IPS DF 6.9 (cell line): ENCODE measurements at regions not wholly inside any gene's neighbourhood (a gene's known extent, or its start where the extent isn't known, plus 50 kb on each side); places are given as distances from the start of the nearest gene placed in this dataset.

Source experiments
- DNase-seq: peaks from one replicate; pipeline ENCODE4 v3.0.0-alpha.2; 2013; ENCODE audit warnings: low read depth, low spot score
- H3K27ac ChIP-seq: one replicate; pipeline ENCODE4 v1.5.1; 2013; ENCODE audit warnings: low read length, control low read depth
- H3K27me3 ChIP-seq: 2 replicates; pipeline ENCODE4 v1.6.1; 2013; ENCODE audit warnings: mild to moderate bottlenecking, low read length; ENCODE audit not compliant: control insufficient read depth, insufficient read depth
- H3K36me3 ChIP-seq: 2 replicates; pipeline ENCODE4 v1.6.1; 2013; ENCODE audit warnings: low read length; ENCODE audit not compliant: control insufficient read depth, insufficient read depth
- H3K4me1 ChIP-seq: 2 replicates; pipeline ENCODE4 v1.6.1; 2013; ENCODE audit warnings: low read length; ENCODE audit not compliant: control insufficient read depth, insufficient read depth
- H3K4me3 ChIP-seq: 2 replicates; pipeline ENCODE4 v1.5.1; 2013; ENCODE audit warnings: mild to moderate bottlenecking, low read length
- H3K9me3 ChIP-seq: 2 replicates; pipeline ENCODE4 v1.6.1; 2013; ENCODE audit warnings: low read length, inconsistent platforms; ENCODE audit not compliant: control insufficient read depth, insufficient read depth
- whole genome bisulfite sequencing: extraction: QIAGEN DNeasy Blood & Tissue Kit; methylation state at CpG from one replicate; pipeline ENCODE4 v1.1.7; 2013; ENCODE audit warnings: mixed read lengths, missing lambda C conversion rate; ENCODE audit not compliant: insufficient read length, insufficient coverage; 5-methylcytosine and 5-hydroxymethylcytosine counted together

DNA sequence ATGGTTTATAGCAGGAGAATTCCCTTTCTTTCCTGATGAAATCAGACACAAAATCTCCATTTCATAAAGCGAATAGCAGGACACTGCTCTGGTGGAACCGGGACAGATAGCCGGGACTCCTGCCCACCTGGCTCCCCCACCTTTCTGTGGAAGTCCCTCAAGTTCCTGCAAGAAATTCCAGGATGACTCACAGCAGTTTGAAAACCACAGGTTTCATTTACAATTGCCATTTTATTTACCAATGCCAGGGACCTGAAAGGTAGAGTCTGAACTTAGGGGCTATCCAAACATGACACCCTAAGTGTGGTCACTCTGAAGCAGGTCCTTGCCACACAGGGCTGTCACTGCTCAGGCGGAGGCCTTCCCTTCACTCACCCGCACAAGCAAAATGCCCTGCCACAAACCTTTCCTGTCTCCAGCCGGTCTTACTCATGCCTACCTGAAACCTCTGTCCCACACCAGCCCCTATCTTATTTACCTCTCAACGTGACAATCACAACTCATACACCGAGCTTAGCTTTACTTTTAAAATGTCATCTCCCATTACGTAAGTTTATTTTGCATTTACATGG, 63.3 kb upstream of the TAF1L start:
- H3K27me3 ChIP-seq: no peaks in the 10 kb centered on the region
- DNase-seq: no peak
- H3K27ac ChIP-seq: no peak overlapping the region
- WGBS: no CpG with 5 or more reads among the region's 9 CpGs
- H3K9me3 ChIP-seq: no peaks in the 10 kb centered on the region
- H3K4me1 ChIP-seq: no peaks in the 10 kb centered on the region
- no peaks in the 10 kb centered on the region for H3K36me3 ChIP-seq
- no peak overlapping the region for H3K4me3 ChIP-seq

DNA sequence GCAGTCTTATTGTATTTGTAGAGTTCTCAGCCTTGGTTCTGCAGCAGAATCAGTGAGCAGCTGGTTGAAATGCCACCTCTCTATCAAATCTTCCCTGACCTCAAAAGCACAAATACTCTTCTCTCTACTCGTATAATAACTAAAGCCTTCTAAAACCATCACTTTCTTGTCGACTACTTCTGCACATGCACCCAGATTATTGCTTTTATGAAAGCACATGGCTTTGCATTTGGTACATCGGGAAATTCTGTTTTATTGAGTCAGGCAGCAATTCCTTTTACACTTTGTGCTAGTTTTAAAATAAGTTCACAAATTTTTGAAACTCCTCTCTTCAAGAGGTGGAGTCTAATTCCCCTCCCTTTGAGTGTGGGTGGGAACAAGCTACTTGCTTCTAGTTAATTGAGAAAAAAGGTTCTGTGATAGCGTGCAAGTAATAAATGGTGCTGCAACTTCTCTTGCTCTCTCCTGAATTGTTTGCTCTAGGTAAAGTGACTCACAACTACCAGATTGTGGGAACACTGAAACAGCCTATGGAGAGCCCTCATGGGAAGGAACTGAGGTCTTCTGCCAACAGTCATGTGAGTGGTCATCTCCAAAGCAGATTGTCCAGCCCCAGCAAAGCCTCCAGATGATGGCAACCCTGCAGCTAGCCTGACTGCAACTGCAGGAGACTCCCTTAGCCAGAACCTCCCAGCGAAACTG, 66.0 kb upstream of the TAF1L start:
- no peaks in the 10 kb centered on the region for H3K36me3 ChIP-seq
- H3K4me3 ChIP-seq: no peak overlapping the region
- H3K4me1 ChIP-seq: no peaks in the 10 kb centered on the region
- WGBS: 100% methylated on average over 2 of the region's 5 CpGs
- no peak for DNase-seq
- no peaks in the 10 kb centered on the region for H3K27me3 ChIP-seq
- H3K27ac ChIP-seq: no peak overlapping the region
- no peaks in the 10 kb centered on the region for H3K9me3 ChIP-seq

DNA sequence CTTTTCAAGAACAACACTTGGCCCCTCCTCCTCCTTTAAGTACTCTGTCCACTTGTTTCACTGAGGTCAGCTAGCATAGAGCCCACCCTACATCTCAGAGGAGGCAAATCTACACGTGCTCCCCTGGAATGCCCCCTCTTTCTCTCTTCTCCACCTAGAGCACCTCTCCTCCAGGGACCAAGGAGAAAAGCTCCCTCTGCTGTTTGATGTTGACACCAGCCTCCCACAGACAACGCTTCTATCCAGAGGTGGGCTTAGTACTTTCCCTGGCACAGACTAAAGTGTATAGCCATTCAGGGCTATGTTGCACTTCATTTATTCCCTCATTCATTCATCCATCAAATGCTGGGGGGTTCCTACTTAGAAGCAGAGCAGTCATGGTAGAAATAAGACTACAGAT, 68.2 kb upstream of the TAF1L start:
- DNase-seq: peak; percentile 11
- Histone ChIP-seq H3K27ac (no peak overlapping the region), H3K4me3 (no peak overlapping the region), H3K9me3 (no peaks in the 10 kb centered on the region), H3K27me3 (no peaks in the 10 kb centered on the region), H3K36me3 (no peaks in the 10 kb centered on the region), H3K4me1 (no peaks in the 10 kb centered on the region)
- WGBS: no CpG with 5 or more reads among the region's 2 CpGs

DNA sequence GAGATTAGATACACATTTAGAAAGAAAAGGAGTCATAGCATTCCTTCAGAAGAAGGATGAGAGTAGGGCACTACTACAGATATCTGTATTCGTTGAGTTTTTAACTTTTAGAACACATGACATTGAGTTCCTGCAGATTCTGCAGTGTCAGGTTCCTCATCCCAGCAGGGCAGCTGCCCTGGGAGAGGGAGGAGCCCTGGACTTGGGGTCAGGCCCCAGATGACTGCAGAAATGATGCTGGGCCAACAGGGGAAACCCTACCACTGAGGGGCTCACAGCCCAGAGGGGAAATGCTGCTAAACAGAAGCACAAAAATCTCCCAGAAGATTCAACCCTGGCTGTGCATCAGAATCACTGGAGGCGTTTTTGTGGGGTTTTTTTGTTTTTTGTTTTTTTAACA, 68.9 kb upstream of the TAF1L start:
- Histone ChIP-seq H3K27ac (no peak overlapping the region), H3K36me3 (no peaks in the 10 kb centered on the region), H3K4me1 (no peaks in the 10 kb centered on the region), H3K27me3 (no peaks in the 10 kb centered on the region), H3K9me3 (no peaks in the 10 kb centered on the region), H3K4me3 (no peak overlapping the region)
- DNase-seq: no peak
- no CpG with 5 or more reads among the region's 2 CpGs for WGBS

DNA sequence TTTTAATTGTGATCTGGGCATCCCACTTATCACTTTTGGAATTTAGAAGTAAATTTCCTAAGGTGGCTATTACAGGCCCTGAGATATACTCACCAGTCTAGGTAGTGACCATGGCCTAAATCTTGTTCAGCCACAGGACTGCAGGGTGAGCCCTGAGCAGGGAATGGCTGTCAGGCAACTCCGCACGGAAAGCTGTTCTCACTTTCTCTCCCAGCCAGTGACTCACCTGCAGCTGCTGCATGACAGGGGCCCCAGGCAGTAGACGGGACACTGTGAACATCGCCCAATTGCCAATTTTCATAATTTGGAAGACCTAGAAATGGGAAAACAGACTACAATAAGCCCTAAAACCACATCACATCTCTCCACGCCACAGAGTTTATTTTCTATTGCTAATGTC, 69.6 kb upstream of the TAF1L start:
- Histone ChIP-seq H3K27ac (no peak overlapping the region), H3K36me3 (no peaks in the 10 kb centered on the region), H3K4me3 (no peak overlapping the region), H3K9me3 (no peaks in the 10 kb centered on the region), H3K27me3 (no peaks in the 10 kb centered on the region), H3K4me1 (no peaks in the 10 kb centered on the region)
- no CpG with 5 or more reads among the region's 5 CpGs for WGBS
- DNase-seq: no peak

DNA sequence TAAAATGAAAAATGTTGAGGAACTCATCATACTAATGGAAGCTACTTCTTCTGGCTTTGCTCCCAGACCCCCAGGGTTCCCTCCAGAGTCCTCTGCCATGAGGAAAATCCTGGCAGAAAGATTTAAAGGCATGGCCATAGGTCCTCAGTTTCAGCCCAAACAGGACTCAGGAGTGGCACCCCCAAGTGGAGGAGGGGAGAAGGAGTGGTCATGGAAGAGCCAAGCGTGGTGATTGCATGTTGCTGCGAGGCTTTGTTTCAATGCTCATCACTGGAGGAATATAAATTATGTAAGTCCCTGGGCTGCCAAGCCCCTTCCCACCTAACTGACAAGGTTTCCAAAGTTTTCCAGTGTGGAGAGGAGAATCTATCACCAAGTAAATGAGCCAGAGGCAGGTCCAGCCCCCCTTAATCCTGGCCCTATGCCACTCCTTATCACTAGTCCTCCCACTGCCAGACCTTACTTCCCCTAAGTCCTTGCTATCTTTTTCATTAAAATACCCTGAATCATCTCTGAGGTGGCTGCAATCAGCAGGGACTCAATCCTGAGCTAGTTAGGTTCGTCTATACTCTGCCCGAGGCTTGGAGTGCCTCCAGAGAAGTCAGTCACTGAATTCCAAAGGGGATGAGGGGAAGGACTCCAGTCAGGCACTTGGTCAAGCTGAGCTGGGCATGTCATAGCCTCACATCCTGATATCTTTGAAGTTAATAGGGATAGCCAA, 70.7 kb upstream of the TAF1L start:
- no peaks in the 10 kb centered on the region for H3K4me1 ChIP-seq
- H3K9me3 ChIP-seq: no peaks in the 10 kb centered on the region
- DNase-seq: peak; percentile 16
- H3K4me3 ChIP-seq: no peak overlapping the region
- H3K36me3 ChIP-seq: no peaks in the 10 kb centered on the region
- H3K27me3 ChIP-seq: no peaks in the 10 kb centered on the region
- no CpG with 5 or more reads among the region's 4 CpGs for WGBS
- H3K27ac ChIP-seq: no peak overlapping the region

DNA sequence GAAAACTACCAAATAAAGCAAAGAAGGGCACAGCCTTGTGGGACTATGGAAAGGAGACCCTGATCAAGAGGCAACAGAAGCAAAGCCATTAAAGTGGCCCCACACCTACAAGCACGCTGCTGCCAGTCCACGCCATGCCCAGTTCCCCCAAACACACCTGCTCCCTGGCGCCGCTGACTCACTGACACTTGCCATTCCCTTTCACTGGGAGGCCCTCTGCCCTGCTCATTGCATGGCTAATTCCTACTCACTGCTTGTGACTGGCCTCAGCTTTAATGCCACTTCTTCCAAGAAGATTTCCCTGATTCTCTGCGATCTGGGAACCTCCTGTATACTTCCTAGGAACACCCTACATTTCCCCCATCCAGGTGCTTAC, 71.2 kb upstream of the TAF1L start:
- Histone ChIP-seq H3K4me3 (no peak overlapping the region), H3K9me3 (no peaks in the 10 kb centered on the region), H3K4me1 (no peaks in the 10 kb centered on the region), H3K27ac (no peak overlapping the region), H3K27me3 (no peaks in the 10 kb centered on the region), H3K36me3 (no peaks in the 10 kb centered on the region)
- WGBS: no CpG with 5 or more reads among the region's 5 CpGs
- no peak for DNase-seq

DNA sequence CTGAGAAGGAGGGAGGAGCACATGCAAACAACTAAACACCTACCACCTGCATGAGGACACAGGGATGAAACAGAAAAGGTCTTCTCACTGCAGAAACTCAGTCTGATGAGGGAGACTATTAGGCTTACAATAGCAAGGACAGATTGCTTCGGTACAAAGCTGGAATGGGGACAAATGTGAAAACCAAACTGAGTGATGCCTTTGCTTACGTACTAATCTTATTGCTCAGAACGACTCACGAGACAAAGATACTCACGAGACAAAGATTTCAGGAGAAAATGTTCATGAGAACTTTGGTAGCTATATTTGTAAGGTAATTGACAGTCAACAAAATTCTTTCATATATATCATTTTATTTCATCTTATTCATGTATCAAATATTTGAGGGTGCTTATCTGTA, 71.9 kb upstream of the TAF1L start:
- H3K27ac ChIP-seq: no peak overlapping the region

DNA sequence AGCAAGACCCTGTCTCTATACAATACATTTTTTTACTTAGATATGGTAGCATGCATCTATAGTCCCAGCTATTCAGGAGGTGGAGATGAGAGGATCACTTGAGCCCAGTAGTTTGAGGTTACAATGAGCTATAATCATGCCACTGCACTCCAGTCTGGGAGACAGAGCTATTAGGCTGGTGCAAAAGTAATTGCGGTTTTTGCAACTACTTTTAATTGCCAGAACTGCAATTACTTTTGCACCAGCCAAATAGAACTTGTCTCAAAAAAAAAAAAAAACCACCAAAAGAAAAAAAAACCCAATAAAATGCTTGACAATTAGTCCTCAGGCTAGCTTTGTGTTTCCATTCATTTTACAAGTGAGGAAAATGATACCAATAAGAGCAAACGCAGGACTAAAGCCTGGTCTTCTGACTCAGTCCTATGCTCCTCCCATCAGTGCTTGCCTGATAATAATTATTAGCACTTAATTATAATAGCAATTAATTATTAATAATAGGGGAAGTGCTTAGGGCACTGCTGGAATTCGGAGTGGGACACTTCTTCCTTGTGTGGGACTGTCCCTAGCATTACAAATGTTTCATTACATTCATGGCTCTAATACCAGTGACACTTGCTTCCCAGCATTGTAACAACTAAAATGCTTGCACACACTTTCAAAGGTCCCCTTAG, 73.1 kb upstream of the TAF1L start:
- Histone ChIP-seq H3K27me3 (no peaks in the 10 kb centered on the region), H3K4me1 (no peaks in the 10 kb centered on the region), H3K9me3 (no peaks in the 10 kb centered on the region), H3K36me3 (no peaks in the 10 kb centered on the region), H3K4me3 (no peak overlapping the region), H3K27ac (no peak overlapping the region)
- no peak for DNase-seq
- no CpG with 5 or more reads among the region's 3 CpGs for WGBS

More for the DNA sequence above, 71.9 kb upstream of the TAF1L start:
- Histone ChIP-seq H3K4me1 (no peaks in the 10 kb centered on the region), H3K9me3 (no peaks in the 10 kb centered on the region), H3K27me3 (no peaks in the 10 kb centered on the region), H3K36me3 (no peaks in the 10 kb centered on the region), H3K4me3 (no peak overlapping the region)
- no peak for DNase-seq
- WGBS: no CpG with 5 or more reads among the region's 5 CpGs

DNA sequence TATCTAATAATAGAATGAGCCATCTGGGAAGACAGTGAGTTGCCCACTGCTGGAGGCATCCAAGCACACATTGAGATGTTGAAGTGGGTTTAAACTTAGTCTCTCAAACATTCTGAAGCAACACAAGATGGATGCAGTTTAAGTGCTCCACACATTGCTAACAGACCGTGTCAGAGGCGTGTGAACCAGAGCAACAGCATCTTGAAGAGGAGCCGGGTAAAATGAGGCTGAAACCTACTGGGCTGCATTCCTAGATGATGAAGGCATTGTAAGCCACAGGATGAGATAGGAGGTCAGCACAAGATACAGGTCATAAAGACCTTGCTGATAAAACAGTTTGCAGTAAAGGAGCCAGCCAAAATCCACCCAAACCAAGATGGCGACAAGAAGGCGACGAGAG, 73.5 kb upstream of the TMEM215 start:
- no CpG with 5 or more reads among the region's 6 CpGs for WGBS
- no peaks in the 10 kb centered on the region for H3K36me3 ChIP-seq
- no peak for DNase-seq
- H3K27ac ChIP-seq: no peak overlapping the region
- no peaks in the 10 kb centered on the region for H3K9me3 ChIP-seq
- H3K4me1 ChIP-seq: no peaks in the 10 kb centered on the region
- H3K4me3 ChIP-seq: no peak overlapping the region
- H3K27me3 ChIP-seq: no peaks in the 10 kb centered on the region
